Neural cell (in vitro differentiated cells): ENCODE measurements at regions not wholly inside any gene's neighbourhood (a gene's known extent, or its start where the extent isn't known, plus 50 kb on each side); places are given as distances from the start of the nearest gene placed in this dataset.

Experiments used
- H2AFZ ChIP-seq: fragments of 200-600, 300-800 bp; sonication (generic), shearing (Covaris generic); 2 replicates; pipeline ENCODE4 v1.6.0; 2014; ENCODE audit warnings: low read depth, mild to moderate bottlenecking, antibody characterized with exemption, low read length, moderate library complexity
- H3F3A ChIP-seq: fragments of 200-600 bp; shearing (Covaris generic); 2 replicates; pipeline ENCODE4 v1.6.1; 2016; ENCODE audit warnings: mild to moderate bottlenecking, moderate library complexity, mixed read lengths, antibody characterized with exemption, low read length; ENCODE audit not compliant: insufficient read depth, poor library complexity, severe bottlenecking
- H3K27ac ChIP-seq: fragments of 200-600, 300-800 bp; sonication (generic), shearing (Covaris generic); 2 replicates; pipeline ENCODE4 v1.5.1; 2014; ENCODE audit warnings: mild to moderate bottlenecking, low read length, moderate library complexity
- H3K27me3 ChIP-seq: fragments of 300-800, 200-600 bp; sonication (generic), shearing (Covaris generic); 2 replicates; pipeline ENCODE4 v1.6.0; 2014; ENCODE audit warnings: mild to moderate bottlenecking, low read depth, low read length, moderate library complexity; ENCODE audit not compliant: insufficient read depth
- H3K36me3 ChIP-seq: fragments of 300-800, 200-600 bp; sonication (generic), shearing (Covaris generic); 2 replicates; pipeline ENCODE4 v1.5.1; 2014; ENCODE audit warnings: mild to moderate bottlenecking, antibody characterized with exemption, low read length, moderate library complexity; ENCODE audit not compliant: insufficient read depth
- H3K4me2 ChIP-seq: fragments of 300-800, 200-600 bp; sonication (generic), shearing (Covaris generic); 2 replicates; pipeline ENCODE4 v1.6.0; 2014; ENCODE audit warnings: mild to moderate bottlenecking, low read length
- H3K4me3 ChIP-seq: fragments of 300-800, 200-600 bp; sonication (generic), shearing (Covaris generic); 2 replicates; pipeline ENCODE4 v1.5.1; 2014; ENCODE audit warnings: mild to moderate bottlenecking, low read length, moderate library complexity
- H3K79me2 ChIP-seq: fragments of 200-600 bp; shearing (Covaris generic); replicated peaks from 2 replicates; pipeline ENCODE4 v1.6.0; 2014; ENCODE audit warnings: mild to moderate bottlenecking, low read length, moderate library complexity; ENCODE audit not compliant: insufficient read depth
- H3K9ac ChIP-seq: fragments of 300-800, 200-600 bp; sonication (generic), shearing (Covaris generic); 2 replicates; pipeline ENCODE4 v1.6.1; 2016; ENCODE audit warnings: mild to moderate bottlenecking, low read length, mixed read lengths
- H3K9me2 ChIP-seq: fragments of 200-600 bp; shearing (Covaris generic); 2 replicates; pipeline ENCODE4 v1.6.1; 2016; ENCODE audit warnings: mild to moderate bottlenecking, low read length, mixed read lengths; ENCODE audit not compliant: insufficient read depth
- H3K9me3 ChIP-seq: fragments of 200-600, 300-800 bp; sonication (generic), shearing (Covaris generic); 2 replicates; pipeline ENCODE4 v1.6.1; 2016; ENCODE audit warnings: mild to moderate bottlenecking, mixed run types, low read length, moderate library complexity, mixed read lengths
- H4K20me1 ChIP-seq: fragments of 200-600 bp; shearing (Covaris generic); 2 replicates; pipeline ENCODE4 v1.6.1; 2016; ENCODE audit warnings: mild to moderate bottlenecking, mixed run types; ENCODE audit not compliant: insufficient read depth
- CTCF ChIP-seq: fragments of 450-650 bp; IDR thresholded peaks from 2 replicates; pipeline ENCODE4 v1.5.1; 2014; ENCODE audit warnings: antibody characterized with exemption, mild to moderate bottlenecking, moderate library complexity; ENCODE audit not compliant: poor library complexity, severe bottlenecking
- EP300 ChIP-seq: fragments of 450-650 bp; conservative IDR thresholded peaks from 2 replicates; pipeline ENCODE4 v1.6.1; 2014; ENCODE audit warnings: antibody characterized with exemption, mild to moderate bottlenecking, moderate library complexity; ENCODE audit not compliant: poor library complexity, severe bottlenecking
- EZH2 ChIP-seq: fragments of 200-600, 300-800 bp; shearing (Covaris generic), sonication (generic); IDR thresholded peaks from 2 replicates; pipeline ENCODE4 v1.6.1; 2014; ENCODE audit warnings: antibody characterized with exemption, low read length, borderline replicate concordance, mild to moderate bottlenecking; ENCODE audit not compliant: insufficient read depth, poor library complexity, severe bottlenecking
- MXI1 ChIP-seq: fragments of 450-650 bp; conservative IDR thresholded peaks from 2 replicates; pipeline ENCODE4 v1.6.1; 2014; ENCODE audit warnings: antibody characterized with exemption, mild to moderate bottlenecking; ENCODE audit not compliant: poor library complexity, severe bottlenecking
- POLR2AphosphoS5 ChIP-seq: IDR thresholded peaks from 2 replicates; pipeline ENCODE4 v1.6.1; 2012
- RAD21 ChIP-seq: fragments of 450-650 bp; conservative IDR thresholded peaks from 2 replicates; pipeline ENCODE4 v1.6.1; 2014; ENCODE audit warnings: antibody characterized with exemption, mild to moderate bottlenecking, moderate library complexity
- REST ChIP-seq: IDR thresholded peaks from 2 replicates; pipeline ENCODE4 v1.6.1; 2012; ENCODE audit warnings: borderline replicate concordance
- SMC3 ChIP-seq: fragments of 450-650 bp; conservative IDR thresholded peaks from 2 replicates; pipeline ENCODE4 v1.6.1; 2014; ENCODE audit warnings: antibody characterized with exemption, mild to moderate bottlenecking, moderate library complexity; ENCODE audit not compliant: poor library complexity
- TAF1 ChIP-seq: IDR thresholded peaks from 2 replicates; pipeline ENCODE4 v1.6.1; 2012; ENCODE audit warnings: low read depth

- Histone ChIP-seq H2AFZ (no peak overlapping the region), H3K36me3 (no peaks in the 10 kb centered on the region), H3K9me2 (no peaks in the 10 kb centered on the region), H3K27me3 (no peaks in the 10 kb centered on the region), H3K27ac (no peak overlapping the region), H3K9me3 (peaks cover 3% of the 10 kb centered on the region), H4K20me1 (no peaks in the 10 kb centered on the region), H3K4me2 (no peak overlapping the region), H3F3A (no peaks in the 10 kb centered on the region), H3K4me3 (no peak overlapping the region), H3K9ac (no peak overlapping the region), H3K79me2 (no peaks in the 10 kb centered on the region)
- TF ChIP-seq EP300 (no peak), RAD21 (no peak), CTCF (no peak), REST (no peak), EZH2 (no peak), SMC3 (no peak), POLR2AphosphoS5 (no peak), MXI1 (no peak)
Measured at GRCh38 chr6:145235207-145235606, 500.1 kb downstream of the EPM2A start.

- no peak overlapping the region for H3K4me3 ChIP-seq
- H3K27ac ChIP-seq: no peak overlapping the region
- H3F3A ChIP-seq: no peaks in the 10 kb centered on the region
- no peak overlapping the region for H2AFZ ChIP-seq
- no peaks in the 10 kb centered on the region for H3K36me3 ChIP-seq
- TF ChIP-seq REST (no peak), EP300 (no peak), CTCF (no peak), EZH2 (no peak), POLR2AphosphoS5 (no peak), SMC3 (no peak), TAF1 (no peak), MXI1 (no peak), RAD21 (no peak)
- H3K9me2 ChIP-seq: no peaks in the 10 kb centered on the region
- H3K9me3 ChIP-seq: no peaks in the 10 kb centered on the region
- no peak overlapping the region for H3K9ac ChIP-seq
- no peaks in the 10 kb centered on the region for H3K79me2 ChIP-seq
- no peak overlapping the region for H3K4me2 ChIP-seq
- no peaks in the 10 kb centered on the region for H3K27me3 ChIP-seq
- H4K20me1 ChIP-seq: no peaks in the 10 kb centered on the region
Measured at GRCh38 chr6:145238787-145239186, 496.5 kb downstream of the EPM2A start.
